Skin epidermis (tissue), 12 donors: ENCODE measurements at regions not wholly inside any gene's neighbourhood (a gene's known extent, or its start where the extent isn't known, plus 50 kb on each side); places are given as distances from the start of the nearest gene placed in this dataset.
"Not testable (repeated sequence)": the region's sequence is repeated elsewhere in the genome, so short reads cannot be mapped to it uniquely, and the experiment has no call there.

Experiments used
- H3K27ac ChIP-seq, 21 experiments: fragments of 200-600 bp; sonication (generic) in 11 of 21; one replicate each; pipeline ENCODE4 v1.5.0; 2020; ENCODE audit warnings: mild to moderate bottlenecking in 3 of 21, inconsistent platforms in 2 of 21, moderate library complexity in 2 of 21
- H3K4me3 ChIP-seq, 7 experiments: fragments of 200-600 bp; sonication (generic) in 2 of 7; one replicate each; pipeline ENCODE4 v1.5.0; 2020; ENCODE audit warnings: inconsistent platforms in 2 of 7, mild to moderate bottlenecking in 2 of 7, moderate library complexity in 1 of 7

GRCh38 chr3:124630960-124631359 lies 99.3 kb upstream of the UMPS start:
- no peak overlapping the region for H3K27ac ChIP-seq
- H3K4me3 ChIP-seq, result no peak overlapping the region

GRCh38 chr3:124631727-124632126 lies 98.5 kb upstream of the UMPS start:
- Histone ChIP-seq H3K27ac (no peak overlapping the region), H3K4me3 (no peak overlapping the region)

GRCh38 chr3:124632566-124633140 lies 97.6 kb upstream of the UMPS start:
- H3K27ac ChIP-seq, result no peak overlapping the region
- H3K4me3 ChIP-seq, result no peak overlapping the region

- H3K27ac ChIP-seq, result no peak overlapping the region
Observed at GRCh38 chr3:124633524-124633923, 96.7 kb upstream of the UMPS start.

GRCh38 chr3:124634210-124635168 lies 95.8 kb upstream of the UMPS start:
- Histone ChIP-seq H3K27ac (no peak overlapping the region), H3K4me3 (no peak overlapping the region)

More at GRCh38 chr3:124633524-124633923, 96.7 kb upstream of the UMPS start:
- no peak overlapping the region for H3K4me3 ChIP-seq

- Histone ChIP-seq H3K27ac (no peak overlapping the region), H3K4me3 (no peak overlapping the region)
Observed at GRCh38 chr3:124635169-124635539, 95.1 kb upstream of the UMPS start.

GRCh38 chr3:124636101-124636862 lies 94.0 kb upstream of the UMPS start:
- Histone ChIP-seq H3K27ac (no peak overlapping the region), H3K4me3 (no peak overlapping the region)

- H3K27ac ChIP-seq, result no peak overlapping the region
- no peak overlapping the region for H3K4me3 ChIP-seq
Observed at GRCh38 chr3:124636863-124637296, 93.4 kb upstream of the UMPS start.

GRCh38 chr3:124639406-124640237 lies 90.6 kb upstream of the UMPS start:
- Histone ChIP-seq H3K27ac (peak overlapping the region in 1 of 21 experiments; percentile 25), H3K4me3 (no peak overlapping the region)

GRCh38 chr3:124640635-124641306 lies 89.5 kb upstream of the UMPS start:
- Histone ChIP-seq H3K27ac (no peak overlapping the region), H3K4me3 (no peak overlapping the region)

GRCh38 chr3:124643453-124643852 lies 86.8 kb upstream of the UMPS start:
- H3K4me3 ChIP-seq, result no peak overlapping the region
- H3K27ac ChIP-seq, result no peak overlapping the region

- not testable (repeated sequence) for H3K4me3 ChIP-seq, H3K27ac ChIP-seq
Observed at GRCh38 chr3:124646186-124646585, 84.1 kb upstream of the UMPS start.

GRCh38 chr3:124648551-124648950 lies 81.7 kb upstream of the UMPS start:
- no peak overlapping the region for H3K27ac ChIP-seq
- no peak overlapping the region for H3K4me3 ChIP-seq

- H3K4me3 ChIP-seq, result no peak overlapping the region
- H3K27ac ChIP-seq, result no peak overlapping the region
Observed at GRCh38 chr3:124650798-124651197, 79.5 kb upstream of the UMPS start.

- not testable (repeated sequence) for H3K4me3 ChIP-seq
Observed at GRCh38 chr3:124651416-124651815, 78.8 kb upstream of the UMPS start.

GRCh38 chr3:124652009-124652408 lies 78.2 kb upstream of the UMPS start:
- Histone ChIP-seq H3K27ac (no peak overlapping the region), H3K4me3 (no peak overlapping the region)

More at GRCh38 chr3:124651416-124651815, 78.8 kb upstream of the UMPS start:
- H3K27ac ChIP-seq, result not testable (repeated sequence)

GRCh38 chr3:124653071-124653796 lies 77.0 kb upstream of the UMPS start:
- Histone ChIP-seq H3K4me3 (no peak overlapping the region), H3K27ac (no peak overlapping the region)

- no peak overlapping the region for H3K4me3 ChIP-seq
- H3K27ac ChIP-seq, result no peak overlapping the region
Observed at GRCh38 chr3:124653797-124654469, 76.3 kb upstream of the UMPS start.
